ENCODE measurements at regions not wholly inside any gene's neighbourhood (a gene's known extent, or its start where the extent isn't known, plus 50 kb on each side); places are given as distances from the start of the nearest gene placed in this dataset.

- TF ChIP-seq GATA3 (IDR thresholded peaks at IDR 0.05; ENCODE audit: low read depth, low read length) (no peak), GATA2 (IDR thresholded peaks at IDR 0.05; ENCODE audit: low read depth, low read length) (no peak)
These were observed 111.1 kb upstream of the FAM20C start for GRCh38 chr7:81068-81925.
